Activated CD8-positive, alpha-beta T cell treated with anti-CD3 and anti-CD28 coated beads, Interleukin-2, amount 10 ng/mL, durations not matched to agents 7 days and 5 days (primary cell): ENCODE measurements at regions not wholly inside any gene's neighbourhood (a gene's known extent, or its start where the extent isn't known, plus 50 kb on each side); places are given as distances from the start of the nearest gene placed in this dataset.

Source experiments
- ATAC-seq: fragments of 150-1000 bp; cut with Tn5 transposase; one replicate; pipeline ENCODE4 v1.10.0; 2021; ENCODE audit warnings: moderate library complexity
- CTCF ChIA-PET: fragments of 350-600 bp; sonication (Branson Sonifier 250); formaldehyde crosslinking; loops from one replicate; lab custom pipeline; 2021; ENCODE audit warnings: antibody characterized with exemption; lab: Charles Lee
- POLR2A ChIA-PET: fragments of 350-600 bp; sonication (Branson Sonifier 250); formaldehyde crosslinking; loops from one replicate; lab custom pipeline; 2021; ENCODE audit warnings: antibody characterized with exemption; lab: Charles Lee
- DNase-seq: peaks from one replicate; pipeline ENCODE4 v3.0.0-alpha.2; 2020
- H3K27ac Mint-ChIP-seq: one replicate; pipeline ENCODE4 v1.8.0; 2021; ENCODE audit warnings: mild to moderate bottlenecking, mixed read lengths
- H3K27me3 Mint-ChIP-seq: one replicate; pipeline ENCODE4 v1.8.0; 2021; ENCODE audit warnings: low read depth, mixed read lengths
- H3K36me3 Mint-ChIP-seq: one replicate; pipeline ENCODE4 v1.8.0; 2021; ENCODE audit warnings: low read depth, mixed read lengths
- H3K4me1 Mint-ChIP-seq: one replicate; pipeline ENCODE4 v1.8.0; 2021; ENCODE audit warnings: low read depth, mixed read lengths
- H3K4me3 Mint-ChIP-seq: one replicate; pipeline ENCODE4 v1.8.0; 2021; ENCODE audit warnings: mild to moderate bottlenecking, mixed read lengths
- H3K9me3 Mint-ChIP-seq: one replicate; pipeline ENCODE4 v1.8.0; 2022; ENCODE audit warnings: mixed read lengths; ENCODE audit not compliant: insufficient read depth

- CTCF ChIA-PET = no interaction called here
- Mint-ChIP-seq H3K4me1 (peaks cover 1% of the 10 kb centered on the region), H3K36me3 (no peaks in the 10 kb centered on the region), H3K9me3 (no peaks in the 10 kb centered on the region), H3K4me3 (no peak overlapping the region), H3K27me3 (peaks cover 3% of the 10 kb centered on the region), H3K27ac (no peak overlapping the region)
- no peak for ATAC-seq
- POLR2A ChIA-PET = no interaction called here
- DNase-seq = no peak
These were observed 283.9 kb upstream of the ACVR2A start for GRCh38 chr2:147560810-147561535.

- Mint-ChIP-seq H3K4me1 (peaks cover 1% of the 10 kb centered on the region), H3K27me3 (peaks cover 7% of the 10 kb centered on the region), H3K36me3 (no peaks in the 10 kb centered on the region), H3K27ac (no peak overlapping the region), H3K9me3 (no peaks in the 10 kb centered on the region), H3K4me3 (no peak overlapping the region)
- no peak for DNase-seq
- ATAC-seq = no peak
- ChIA-PET CTCF (interaction anchor here (1.3 kb wide), 1 partner anchor 13 kb away, joined by 3 read pairs; no protein-coding TSS in a partner anchor), POLR2A (no interaction called here)
These were observed 285.6 kb upstream of the ACVR2A start for GRCh38 chr2:147559070-147559725.

DNA sequence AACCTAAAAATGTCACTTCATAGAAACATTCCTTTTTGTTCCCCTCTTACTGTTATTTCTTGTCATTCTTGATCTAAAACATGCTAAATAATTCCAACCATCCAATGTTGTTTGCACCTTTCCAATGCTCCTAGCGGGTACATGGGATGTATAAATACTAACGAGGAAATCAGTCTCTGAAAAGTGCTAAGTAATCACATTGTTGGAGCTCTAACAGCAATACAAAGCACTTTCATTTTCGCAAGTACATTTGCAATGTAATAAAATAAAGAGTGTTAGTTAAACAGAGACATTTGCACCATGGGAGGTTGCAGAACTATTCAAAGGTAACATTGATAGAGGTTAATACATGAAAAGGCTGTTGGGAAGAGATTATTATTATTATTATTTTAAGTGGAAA, 286.2 kb upstream of the ACVR2A start:
- no peak overlapping the region for H3K4me3 Mint-ChIP-seq
- CTCF ChIA-PET = no interaction called here

GRCh38 chr2:147554521-147555107, 290.2 kb upstream of the ACVR2A start:
- Mint-ChIP-seq H3K4me1 (peaks cover 1% of the 10 kb centered on the region), H3K27me3 (peaks cover 4% of the 10 kb centered on the region), H3K4me3 (no peak overlapping the region), H3K9me3 (no peaks in the 10 kb centered on the region), H3K36me3 (no peaks in the 10 kb centered on the region), H3K27ac (no peak overlapping the region)
- POLR2A ChIA-PET = no interaction called here
- CTCF ChIA-PET = no interaction called here
- DNase-seq = no peak
- no peak for ATAC-seq

More for the DNA sequence above, 286.2 kb upstream of the ACVR2A start:
- Mint-ChIP-seq H3K36me3 (no peaks in the 10 kb centered on the region), H3K9me3 (no peaks in the 10 kb centered on the region), H3K4me1 (peaks cover 1% of the 10 kb centered on the region), H3K27ac (no peak overlapping the region), H3K27me3 (peaks cover 7% of the 10 kb centered on the region)
- ATAC-seq (no peak), DNase-seq (no peak)
- POLR2A ChIA-PET = no interaction called here

DNA sequence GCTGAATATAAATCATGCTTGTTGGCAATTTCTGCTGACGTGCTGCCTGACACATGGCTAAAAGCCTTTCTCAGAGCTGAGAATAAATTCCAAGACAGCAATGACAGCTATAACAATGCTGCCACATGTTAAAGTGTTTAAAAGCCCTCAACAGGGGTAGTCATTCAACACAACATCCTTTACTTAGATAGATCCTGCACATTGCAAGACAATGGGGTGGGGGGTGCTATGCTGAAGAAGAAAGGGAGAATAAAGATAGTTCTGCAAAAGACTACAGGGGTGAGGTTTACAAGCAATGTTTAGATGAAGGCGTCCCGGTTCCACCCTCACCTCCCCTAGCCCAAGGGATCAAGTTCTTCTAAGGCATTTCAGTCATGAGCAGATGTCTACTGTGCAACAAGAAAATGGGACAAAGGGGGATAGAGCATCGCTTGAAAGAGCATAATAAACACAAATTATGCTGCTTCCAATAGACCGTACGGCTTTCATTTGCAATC, 291.0 kb upstream of the ACVR2A start:
- H3K27ac Mint-ChIP-seq = no peak overlapping the region
- CTCF ChIA-PET = no interaction called here
- H3K9me3 Mint-ChIP-seq = no peaks in the 10 kb centered on the region
- H3K4me1 Mint-ChIP-seq = peaks cover 1% of the 10 kb centered on the region
- no peak for ATAC-seq
- POLR2A ChIA-PET = no interaction called here
- DNase-seq = no peak
- no peaks in the 10 kb centered on the region for H3K36me3 Mint-ChIP-seq
- H3K27me3 Mint-ChIP-seq = peaks cover 4% of the 10 kb centered on the region
- H3K4me3 Mint-ChIP-seq = no peak overlapping the region

DNA sequence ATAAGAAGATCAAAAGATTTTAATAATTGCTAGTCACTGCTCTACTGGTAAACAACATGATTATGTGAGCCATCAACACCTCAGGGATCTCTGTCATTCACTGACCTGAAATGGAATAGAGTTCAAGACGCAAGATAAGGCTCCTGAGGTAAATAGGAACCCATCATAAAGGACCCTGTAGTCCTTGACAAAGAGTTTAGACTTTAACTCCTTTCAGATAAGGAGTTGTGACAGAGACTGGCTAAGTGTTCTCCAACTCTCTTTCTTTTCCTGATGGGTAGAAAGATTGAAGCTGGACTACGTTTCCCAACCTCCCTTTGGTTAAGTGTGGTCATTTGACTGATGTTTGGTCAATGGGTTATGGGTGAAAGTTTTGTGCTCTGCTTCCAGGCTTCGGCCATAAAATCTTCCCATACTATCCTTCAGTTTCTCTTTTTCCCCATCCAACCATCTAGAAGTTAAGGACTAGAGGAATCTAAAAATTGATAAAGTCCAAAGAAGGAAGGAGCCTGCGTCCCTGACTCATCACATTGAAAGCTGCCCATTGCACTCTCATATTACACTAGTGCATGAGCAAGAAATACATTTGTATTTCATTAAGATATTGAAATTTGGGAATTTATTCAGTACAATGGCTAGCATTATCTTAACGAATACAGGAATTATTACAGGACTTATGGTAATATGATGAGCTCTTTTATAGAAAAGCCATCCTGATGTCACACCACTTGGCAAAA, 293.7 kb upstream of the ACVR2A start:
- Mint-ChIP-seq H3K9me3 (no peaks in the 10 kb centered on the region), H3K4me1 (peaks cover 7% of the 10 kb centered on the region), H3K27ac (no peak overlapping the region), H3K4me3 (no peak overlapping the region), H3K27me3 (peaks cover 4% of the 10 kb centered on the region), H3K36me3 (no peaks in the 10 kb centered on the region)
- DNase-seq = no peak
- ATAC-seq = no peak
- ChIA-PET CTCF (no interaction called here), POLR2A (no interaction called here)

GRCh38 chr2:147549054-147549453, 295.8 kb upstream of the ACVR2A start:
- DNase-seq (no peak), ATAC-seq (no peak)
- H3K36me3 Mint-ChIP-seq = no peaks in the 10 kb centered on the region
- POLR2A ChIA-PET = no interaction called here
- CTCF ChIA-PET = no interaction called here
- H3K27ac Mint-ChIP-seq = no peak overlapping the region
- H3K4me3 Mint-ChIP-seq = no peak overlapping the region
- peaks cover 20% of the 10 kb centered on the region for H3K4me1 Mint-ChIP-seq
- H3K27me3 Mint-ChIP-seq = no peaks in the 10 kb centered on the region
- H3K9me3 Mint-ChIP-seq = peaks cover 7% of the 10 kb centered on the region

DNA sequence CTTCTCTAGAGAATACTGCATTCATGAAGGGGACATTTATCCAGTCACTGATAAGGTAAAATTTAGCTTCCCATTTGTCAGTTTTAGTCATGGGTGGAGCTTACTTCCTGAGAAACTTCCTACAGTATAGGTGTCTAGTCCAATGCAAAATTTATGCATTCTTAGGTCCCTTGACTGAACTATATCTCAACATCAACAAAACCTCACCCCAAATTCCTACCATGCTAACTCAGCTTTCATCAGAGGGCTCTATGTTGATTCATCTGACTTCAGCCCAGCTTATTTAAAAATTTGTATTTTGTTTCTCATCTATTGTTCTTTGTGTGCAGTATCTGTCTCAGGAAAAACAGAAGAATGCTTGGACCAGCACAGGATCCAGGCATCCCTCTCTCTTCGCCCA, 296.4 kb upstream of the ACVR2A start:
- CTCF ChIA-PET = no interaction called here

GRCh38 chr2:147547440-147547839, 297.4 kb upstream of the ACVR2A start:
- ChIA-PET CTCF (no interaction called here), POLR2A (no interaction called here)
- Mint-ChIP-seq H3K4me3 (no peak overlapping the region), H3K4me1 (peaks cover 20% of the 10 kb centered on the region), H3K36me3 (no peaks in the 10 kb centered on the region), H3K27me3 (no peaks in the 10 kb centered on the region), H3K9me3 (peaks cover 7% of the 10 kb centered on the region), H3K27ac (no peak overlapping the region)
- ATAC-seq (no peak), DNase-seq (no peak)

More for the DNA sequence above, 296.4 kb upstream of the ACVR2A start:
- no peak overlapping the region for H3K27ac Mint-ChIP-seq
- H3K4me1 Mint-ChIP-seq = peaks cover 20% of the 10 kb centered on the region
- peaks cover 7% of the 10 kb centered on the region for H3K9me3 Mint-ChIP-seq
- ATAC-seq = no peak
- no peaks in the 10 kb centered on the region for H3K27me3 Mint-ChIP-seq
- POLR2A ChIA-PET = no interaction called here
- H3K36me3 Mint-ChIP-seq = no peaks in the 10 kb centered on the region
- H3K4me3 Mint-ChIP-seq = no peak overlapping the region
- DNase-seq = no peak

GRCh38 chr2:147546109-147546508, 298.7 kb upstream of the ACVR2A start:
- H3K36me3 Mint-ChIP-seq = no peaks in the 10 kb centered on the region
- peaks cover 23% of the 10 kb centered on the region for H3K4me1 Mint-ChIP-seq
- no peak overlapping the region for H3K27ac Mint-ChIP-seq
- DNase-seq (no peak), ATAC-seq (no peak)
- H3K9me3 Mint-ChIP-seq = peaks cover 7% of the 10 kb centered on the region
- no peaks in the 10 kb centered on the region for H3K27me3 Mint-ChIP-seq
- H3K4me3 Mint-ChIP-seq = no peak overlapping the region
- POLR2A ChIA-PET = no interaction called here
- CTCF ChIA-PET = interaction anchor here (0.9 kb wide), 1 partner anchor 14 kb away, joined by 3 read pairs; no protein-coding TSS in a partner anchor

DNA sequence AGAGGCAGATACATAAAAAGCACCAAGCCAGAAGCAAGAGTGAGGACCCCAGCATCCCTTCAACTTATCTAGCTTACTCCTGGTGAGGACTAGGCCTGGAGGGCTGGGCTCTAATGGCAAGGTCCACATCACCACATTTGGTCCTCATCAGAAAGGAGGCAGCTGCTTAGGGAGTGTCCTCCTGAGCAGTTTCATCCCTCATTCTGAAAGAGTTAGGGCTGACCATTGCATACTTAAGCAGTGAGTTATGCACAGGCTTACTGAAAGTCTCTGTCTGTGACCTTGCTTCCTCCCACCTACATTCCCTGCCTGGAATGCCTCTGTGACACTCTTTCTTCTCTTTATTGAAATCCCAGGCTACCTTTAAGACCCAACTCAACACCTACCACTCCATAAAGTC, 301.8 kb upstream of the ACVR2A start:
- DNase-seq = no peak
- ChIA-PET POLR2A (no interaction called here), CTCF (no interaction called here)
- Mint-ChIP-seq H3K36me3 (no peaks in the 10 kb centered on the region), H3K27me3 (no peaks in the 10 kb centered on the region), H3K4me3 (no peak overlapping the region), H3K4me1 (peaks cover 19% of the 10 kb centered on the region), H3K27ac (no peak overlapping the region), H3K9me3 (peaks cover 7% of the 10 kb centered on the region)
- ATAC-seq = no peak
